ENCODE measurements at regions not wholly inside any gene's neighbourhood (a gene's known extent, or its start where the extent isn't known, plus 50 kb on each side); places are given as distances from the start of the nearest gene placed in this dataset.

GRCh38 chr10:108789919-108790318, 1133.4 kb downstream of the XPNPEP1 start:
- no peak overlapping the region for H2BK120ac ChIP-seq (ENCODE audit: low read depth, low read length)
- no peak overlapping the region for H4K8ac ChIP-seq (ENCODE audit: low read depth in 2 of 2, low read length in 2 of 2)
- no peak overlapping the region for H3K4me2 ChIP-seq (ENCODE audit: low read depth, low read length)
- no peak overlapping the region for H2BK15ac ChIP-seq (ENCODE audit: low read depth, low read length)
- H3K4ac ChIP-seq (ENCODE audit: low read depth, low read length) = no peak overlapping the region
- no peaks in the 10 kb centered on the region for H3K79me1 ChIP-seq (ENCODE audit: low read depth in 1 of 2, low read length in 2 of 2)
- no peak overlapping the region for H3K14ac ChIP-seq (replicated peaks; ENCODE audit: low read depth, low read length)
- H4K91ac ChIP-seq (ENCODE audit: insufficient read depth, low read depth, low read length) = no peak overlapping the region
- peak; percentile 44 for ATAC-seq (ENCODE audit: low read depth)
- no peak overlapping the region for H3K56ac ChIP-seq (ENCODE audit: extremely low read depth, insufficient read depth, low read length)
- H3K9me3 ChIP-seq (ENCODE audit: control insufficient read depth, insufficient read depth, low read length) = no peaks in the 10 kb centered on the region; the same call in 1 of the 2 replicates
- ChIA-PET CTCF (no interaction called here), POLR2A (ENCODE audit: unreplicated experiment) (no interaction called here)
- no peaks in the 10 kb centered on the region for H3K27me3 ChIP-seq (ENCODE audit: control insufficient read depth, insufficient read depth, low read length)
- H3K9me1 ChIP-seq (ENCODE audit: insufficient read depth, low read length) = no peaks in the 10 kb centered on the region
- no peaks in the 10 kb centered on the region for H4K20me1 ChIP-seq (ENCODE audit: insufficient read depth, low read length)
- no peaks in the 10 kb centered on the region; the same call in 1 of the 2 replicates for H3K4me1 ChIP-seq (ENCODE audit: control insufficient read depth, insufficient read depth, low read length)
- H2BK5ac ChIP-seq (ENCODE audit: low read depth, low read length, poor library complexity, severe bottlenecking) = no peak overlapping the region
- H2AK9ac ChIP-seq (replicated peaks; ENCODE audit: low read depth, low read length, poor library complexity) = no peak overlapping the region
- H3K9ac ChIP-seq (ENCODE audit: low read depth, low read length) = no peak overlapping the region
- H3K23ac ChIP-seq (ENCODE audit: low read depth, low read length) = no peak overlapping the region
- no peak overlapping the region for H2AFZ ChIP-seq (replicated peaks; ENCODE audit: low read length, poor library complexity)
- intact Hi-C loops (cut with micrococcal nuclease) = no loop called here
- H4K5ac ChIP-seq (ENCODE audit: low read depth, low read length) = peak overlapping the region; percentile 41; the same call in 1 of the 2 replicates
- in situ Hi-C loops (cut with MboI; ENCODE audit: low sequenced_read_pairs) = no loop called here
- H3K36me3 ChIP-seq (ENCODE audit: control insufficient read depth, insufficient read depth, low read length) = no peaks in the 10 kb centered on the region
- H2AK5ac ChIP-seq (ENCODE audit: low read depth, low read length) = no peak overlapping the region
- no peak overlapping the region for H2BK20ac ChIP-seq (ENCODE audit: low read depth, low read length)
- no peak overlapping the region for H3K27ac ChIP-seq (ENCODE audit: insufficient read depth, low read length)
- no peak overlapping the region for H3K18ac ChIP-seq (ENCODE audit: low read depth, low read length)
- dilution Hi-C loops (cut with HindIII; ENCODE audit: low sequenced_read_pairs, unreplicated experiment) = no loop called here
- TF ChIP-seq CEBPB (IDR thresholded peaks at IDR 0.05; ENCODE audit: low read depth, low read length) (peak; percentile 81), MXI1 (IDR thresholded peaks at IDR 0.05; ENCODE audit: borderline replicate concordance, low read depth, low read length) (no peak), FOS (IDR thresholded peaks at IDR 0.05; ENCODE audit: low read depth, low read length) (peak; percentile 65)
- no TSS peak for BruUV-seq (replicated peaks)
- WGBS, 2 experiments (ENCODE audit: extremely low coverage in 2 of 2, insufficient read length in 1 of 2) = no CpG with 5 or more reads among the region's 1 CpG
- DNase-seq = peak; percentile 60
- H3K4me3 ChIP-seq (ENCODE audit: insufficient read depth, low read depth, low read length) = no peak overlapping the region

Measured in IMR-90 (cell line).